ENCODE measurements at regions not wholly inside any gene's neighbourhood (a gene's known extent, or its start where the extent isn't known, plus 50 kb on each side); places are given as distances from the start of the nearest gene placed in this dataset.
A peak's percentile ranks its signal among the peaks of the same experiment; 100 is the strongest.

GRCh38 chr18:27687351-27687979, 489.5 kb downstream of the CDH2 start:
- no peak for DNase-seq

- no peak for DNase-seq
Measured at GRCh38 chr18:27685807-27686412, 491.0 kb downstream of the CDH2 start.

- no peak for DNase-seq
Measured at GRCh38 chr18:27685091-27685490, 491.8 kb downstream of the CDH2 start.

- DNase-seq, result no peak
Measured at GRCh38 chr18:27674411-27674810, 489.3 kb upstream of the CHST9 start.

GRCh38 chr18:27673861-27674260, 488.8 kb upstream of the CHST9 start:
- no peak for DNase-seq

GRCh38 chr18:27668158-27668557, 483.1 kb upstream of the CHST9 start:
- no peak for DNase-seq

- no peak for DNase-seq
Measured at GRCh38 chr18:27667064-27667463, 482.0 kb upstream of the CHST9 start.

- no peak for DNase-seq
Measured at GRCh38 chr18:27666016-27666415, 480.9 kb upstream of the CHST9 start.

- no peak for DNase-seq
Measured at GRCh38 chr18:27665264-27665799, 480.2 kb upstream of the CHST9 start.

GRCh38 chr18:27662949-27663348, 477.8 kb upstream of the CHST9 start:
- DNase-seq, result no peak

- no peak for DNase-seq
Measured at GRCh38 chr18:27662537-27662936, 477.4 kb upstream of the CHST9 start.

- no peak for DNase-seq
Measured at GRCh38 chr18:27661320-27662018, 476.4 kb upstream of the CHST9 start.

GRCh38 chr18:27656905-27657304, 471.8 kb upstream of the CHST9 start:
- no peak for DNase-seq

GRCh38 chr18:27656167-27656778, 471.2 kb upstream of the CHST9 start:
- peak; percentile 41 for DNase-seq

GRCh38 chr18:27653247-27653646, 468.1 kb upstream of the CHST9 start:
- DNase-seq, result no peak

- DNase-seq, result no peak
Measured at GRCh38 chr18:27652480-27653121, 467.5 kb upstream of the CHST9 start.

GRCh38 chr18:27649621-27650020, 464.5 kb upstream of the CHST9 start:
- DNase-seq, result no peak

- DNase-seq, result no peak
Measured at GRCh38 chr18:27645929-27646328, 460.8 kb upstream of the CHST9 start.

GRCh38 chr18:27636576-27637085, 451.5 kb upstream of the CHST9 start:
- DNase-seq, result no peak

GRCh38 chr18:27632706-27633105, 447.6 kb upstream of the CHST9 start:
- DNase-seq, result no peak

GRCh38 chr18:27627927-27628326, 442.8 kb upstream of the CHST9 start:
- no peak for DNase-seq

GRCh38 chr18:27621236-27621890, 436.3 kb upstream of the CHST9 start:
- no peak for DNase-seq
